Colonic mucosa (tissue), 4 donors: ENCODE measurements at regions not wholly inside any gene's neighbourhood (a gene's known extent, or its start where the extent isn't known, plus 50 kb on each side); places are given as distances from the start of the nearest gene placed in this dataset.

Experiments
- DNase-seq: peaks from one replicate; pipeline ENCODE4 v3.0.0-alpha.2; 2020
- H3K27ac ChIP-seq: fragments of 200-600 bp; one replicate; pipeline ENCODE4 v1.8.0; 2021
- H3K27me3 ChIP-seq: fragments of 200-600 bp; one replicate; pipeline ENCODE4 v1.8.0; 2021
- H3K36me3 ChIP-seq: fragments of 200-600 bp; one replicate; pipeline ENCODE4 v1.8.0; 2021
- H3K4me1 ChIP-seq: fragments of 200-600 bp; one replicate; pipeline ENCODE4 v1.8.0; 2021; ENCODE audit warnings: mild to moderate bottlenecking
- H3K4me3 ChIP-seq: fragments of 200-600 bp; one replicate; pipeline ENCODE4 v1.8.0; 2021
- H3K9ac ChIP-seq, 2 donors: one replicate each; pipeline ENCODE4 v1.7.0; 2013; ENCODE audit warnings: control low read depth in 2 of 2, low read depth in 2 of 2, low read length in 2 of 2
- H3K9me3 ChIP-seq: fragments of 200-600 bp; one replicate; pipeline ENCODE4 v1.8.0; 2021
- CTCF ChIP-seq: fragments of 200-600 bp; IDR thresholded peaks from one replicate; pipeline ENCODE4 v1.8.0; 2022; ENCODE audit warnings: antibody characterized with exemption, mild to moderate bottlenecking
- intact Hi-C: fragments of 100-400 bp; cut with DNase I; formaldehyde crosslinking; loops from one replicate; pipeline ENCODE4 v1.14.1; 2022
- donor health status: healthy.
- donor health status: DM: no; HTN: no; CAD: no.
- donor health status: DM: no; HTN: no; CAD: no.

- no peak overlapping the region for H3K4me3 ChIP-seq
- DNase-seq = no peak
- H3K4me1 ChIP-seq = no peaks in the 10 kb centered on the region
- intact Hi-C loops = no loop called here
- H3K9ac ChIP-seq = no peak overlapping the region
- TF ChIP-seq CTCF = no peak
- no peak overlapping the region for H3K27ac ChIP-seq
- no peaks in the 10 kb centered on the region for H3K36me3 ChIP-seq
- no peaks in the 10 kb centered on the region for H3K27me3 ChIP-seq
- H3K9me3 ChIP-seq = no peaks in the 10 kb centered on the region
Measured at GRCh38 chr18:56493531-56493930, 144.9 kb downstream of the TXNL1 start.

- TF ChIP-seq CTCF = no peak
- no peak overlapping the region for H3K4me3 ChIP-seq
- no peaks in the 10 kb centered on the region for H3K36me3 ChIP-seq
- H3K9me3 ChIP-seq = no peaks in the 10 kb centered on the region
- H3K4me1 ChIP-seq = no peaks in the 10 kb centered on the region
- no peak for DNase-seq
- intact Hi-C loops = no loop called here
- no peaks in the 10 kb centered on the region for H3K27me3 ChIP-seq
- H3K9ac ChIP-seq = no peak overlapping the region
- H3K27ac ChIP-seq = no peak overlapping the region
Measured at GRCh38 chr18:56492136-56492535, 146.3 kb downstream of the TXNL1 start.

GRCh38 chr18:56490942-56491341 is 147.4 kb downstream of the TXNL1 start:
- Histone ChIP-seq H3K4me3 (no peak overlapping the region), H3K36me3 (no peaks in the 10 kb centered on the region), H3K4me1 (no peaks in the 10 kb centered on the region), H3K9ac (no peak overlapping the region), H3K27ac (no peak overlapping the region), H3K27me3 (no peaks in the 10 kb centered on the region), H3K9me3 (no peaks in the 10 kb centered on the region)
- intact Hi-C loops = no loop called here
- TF ChIP-seq CTCF = no peak
- DNase-seq = no peak

- no peak for DNase-seq
- TF ChIP-seq CTCF = no peak
- intact Hi-C loops = no loop called here
- Histone ChIP-seq H3K36me3 (no peaks in the 10 kb centered on the region), H3K4me1 (no peaks in the 10 kb centered on the region), H3K9ac (no peak overlapping the region), H3K9me3 (no peaks in the 10 kb centered on the region), H3K4me3 (no peak overlapping the region), H3K27ac (no peak overlapping the region), H3K27me3 (no peaks in the 10 kb centered on the region)
Measured at GRCh38 chr18:56489893-56490292, 148.5 kb downstream of the TXNL1 start.

- intact Hi-C loops = no loop called here
- Histone ChIP-seq H3K9me3 (no peaks in the 10 kb centered on the region), H3K9ac (no peak overlapping the region), H3K4me3 (no peak overlapping the region), H3K4me1 (no peaks in the 10 kb centered on the region), H3K36me3 (no peaks in the 10 kb centered on the region), H3K27ac (no peak overlapping the region), H3K27me3 (no peaks in the 10 kb centered on the region)
- no peak for DNase-seq
- no peak for TF ChIP-seq CTCF
Measured at GRCh38 chr18:56488739-56489138, 149.7 kb downstream of the TXNL1 start.

GRCh38 chr18:56487801-56488200 is 150.6 kb downstream of the TXNL1 start:
- Histone ChIP-seq H3K27ac (no peak overlapping the region), H3K9ac (no peak overlapping the region), H3K36me3 (no peaks in the 10 kb centered on the region), H3K27me3 (no peaks in the 10 kb centered on the region), H3K4me3 (no peak overlapping the region), H3K4me1 (no peaks in the 10 kb centered on the region), H3K9me3 (no peaks in the 10 kb centered on the region)
- intact Hi-C loops = no loop called here
- TF ChIP-seq CTCF = no peak
- no peak for DNase-seq
